Epithelial cell of esophagus (primary cell): ENCODE measurements at regions not wholly inside any gene's neighbourhood (a gene's known extent, or its start where the extent isn't known, plus 50 kb on each side); places are given as distances from the start of the nearest gene placed in this dataset.

ENCODE experiments used
- DNase-seq: peaks from one replicate; pipeline ENCODE4 v3.0.0; 2010; ENCODE audit warnings: low read depth
- H3K4me3 ChIP-seq: 2 replicates; pipeline ENCODE4 v1.5.1; 2011; ENCODE audit warnings: mild to moderate bottlenecking, low read length, control low read depth
- CTCF ChIP-seq: IDR thresholded peaks from 2 replicates; pipeline ENCODE4 v1.5.1; 2011; ENCODE audit warnings: low read depth, mild to moderate bottlenecking, low read length, control low read depth, inconsistent platforms; ENCODE audit not compliant: insufficient read depth; ENCODE audit errors: missing control alignments

- TF ChIP-seq CTCF: no peak
- H3K4me3 ChIP-seq: no peak overlapping the region
- no peak for DNase-seq
These were observed 557.2 kb downstream of the BUD13 start for GRCh38 chr11:116215471-116216113.

- H3K4me3 ChIP-seq: no peak overlapping the region
- DNase-seq: no peak
- no peak for TF ChIP-seq CTCF
These were observed 561.6 kb downstream of the BUD13 start for GRCh38 chr11:116211147-116211546.

- no peak overlapping the region for H3K4me3 ChIP-seq
- no peak for DNase-seq
- TF ChIP-seq CTCF: no peak
These were observed 562.1 kb downstream of the BUD13 start for GRCh38 chr11:116210663-116211062.

- no peak for DNase-seq
- H3K4me3 ChIP-seq: no peak overlapping the region
- no peak for TF ChIP-seq CTCF
These were observed 563.5 kb downstream of the BUD13 start for GRCh38 chr11:116209255-116209654.

GRCh38 chr11:116207421-116208141 lies 565.2 kb downstream of the BUD13 start:
- TF ChIP-seq CTCF: no peak
- DNase-seq: no peak

GRCh38 chr11:116207019-116207418 lies 565.8 kb downstream of the BUD13 start:
- TF ChIP-seq CTCF: no peak
- no peak for DNase-seq
- H3K4me3 ChIP-seq: no peak overlapping the region

More at GRCh38 chr11:116207421-116208141, 565.2 kb downstream of the BUD13 start:
- no peak overlapping the region for H3K4me3 ChIP-seq
